ENCODE measurements at regions not wholly inside any gene's neighbourhood (a gene's known extent, or its start where the extent isn't known, plus 50 kb on each side); places are given as distances from the start of the nearest gene placed in this dataset.
A peak's percentile ranks its signal among the peaks of the same experiment; 100 is the strongest.
"Not testable (repeated sequence)": the region's sequence is repeated elsewhere in the genome, so short reads cannot be mapped to it uniquely, and the experiment has no call there.

GRCh38 chr15:62275831-62276230, 110.7 kb upstream of the C2CD4B start:
- DNase-seq, result no peak

GRCh38 chr15:62277816-62278394, 112.8 kb upstream of the C2CD4B start:
- DNase-seq, result no peak

- DNase-seq, result no peak
Observed at GRCh38 chr15:62278534-62278933, 113.4 kb upstream of the C2CD4B start.

- no peak for DNase-seq
Observed at GRCh38 chr15:62279041-62279440, 114.0 kb upstream of the C2CD4B start.

GRCh38 chr15:62280625-62281024, 115.5 kb upstream of the C2CD4B start:
- DNase-seq, result no peak

GRCh38 chr15:62281801-62282200, 116.7 kb upstream of the C2CD4B start:
- DNase-seq, result not testable (repeated sequence)

GRCh38 chr15:62287066-62287857, 122.2 kb upstream of the C2CD4B start:
- no peak for DNase-seq

- no peak for DNase-seq
Observed at GRCh38 chr15:62288361-62289017, 123.4 kb upstream of the C2CD4B start.

- DNase-seq, result no peak
Observed at GRCh38 chr15:62291262-62291661, 126.2 kb upstream of the C2CD4B start.

GRCh38 chr15:62296756-62297507, 131.8 kb upstream of the C2CD4B start:
- no peak for DNase-seq

- DNase-seq, result no peak
Observed at GRCh38 chr15:62297522-62297921, 132.4 kb upstream of the C2CD4B start.

GRCh38 chr15:62297933-62298332, 132.8 kb upstream of the C2CD4B start:
- DNase-seq, result no peak

- no peak for DNase-seq
Observed at GRCh38 chr15:62298811-62299210, 133.7 kb upstream of the C2CD4B start.

- no peak for DNase-seq
Observed at GRCh38 chr15:62299541-62299940, 134.5 kb upstream of the C2CD4B start.

GRCh38 chr15:62301993-62302675, 137.0 kb upstream of the C2CD4B start:
- DNase-seq, result no peak

- DNase-seq, result peak in 1 of 2 donors; percentile 2
Observed at GRCh38 chr15:62306851-62307504, 141.9 kb upstream of the C2CD4B start.

- no peak for DNase-seq
Observed at GRCh38 chr15:62307551-62307950, 142.5 kb upstream of the C2CD4B start.

GRCh38 chr15:62316413-62317060, 151.5 kb upstream of the C2CD4B start:
- DNase-seq, result no peak

- no peak for DNase-seq
Observed at GRCh38 chr15:62320259-62320658, 155.2 kb upstream of the C2CD4B start.

- no peak for DNase-seq
Observed at GRCh38 chr15:62323353-62323890, 158.3 kb upstream of the C2CD4B start.

GRCh38 chr15:62324382-62324781, 159.3 kb upstream of the C2CD4B start:
- DNase-seq, result no peak
